ENCODE measurements at regions not wholly inside any gene's neighbourhood (a gene's known extent, or its start where the extent isn't known, plus 50 kb on each side); places are given as distances from the start of the nearest gene placed in this dataset.
"Not testable (repeated sequence)": the region's sequence is repeated elsewhere in the genome, so short reads cannot be mapped to it uniquely, and the experiment has no call there.

DNA sequence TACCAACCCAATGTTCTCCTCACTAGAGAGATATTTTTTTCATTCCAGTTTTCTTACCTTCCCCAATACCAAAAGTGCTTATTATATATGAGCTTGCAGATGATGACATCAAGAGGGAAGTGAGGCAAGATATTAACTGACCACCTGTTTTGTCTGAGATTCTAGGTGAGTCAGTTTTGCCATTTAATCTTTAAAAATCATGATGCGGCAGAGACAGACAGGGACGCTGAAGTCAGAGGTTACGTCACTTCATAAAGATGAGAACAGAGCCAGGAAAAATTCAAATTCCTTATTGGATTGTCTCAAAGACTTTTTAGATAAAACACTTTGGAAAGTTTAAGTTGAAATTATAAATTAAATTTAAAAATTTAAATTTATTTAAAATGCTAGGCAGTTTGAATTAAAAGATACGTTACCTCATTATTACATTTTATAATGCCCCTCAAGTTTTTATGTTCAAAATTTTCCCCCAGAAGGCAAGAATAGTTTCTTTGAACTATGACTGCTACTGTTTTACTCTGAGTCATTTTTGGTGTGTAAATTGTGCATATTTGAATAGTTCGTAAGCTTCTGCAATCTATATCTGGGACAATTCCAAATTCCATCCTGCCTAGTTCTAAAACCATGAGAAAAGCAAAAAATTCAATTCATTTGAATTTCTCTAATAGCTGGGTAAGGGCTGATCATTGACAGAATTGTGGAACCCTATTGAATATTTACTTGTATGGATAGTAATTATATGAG lies 839.6 kb upstream of the GOT2 start:
- DNase-seq = no peak

DNA sequence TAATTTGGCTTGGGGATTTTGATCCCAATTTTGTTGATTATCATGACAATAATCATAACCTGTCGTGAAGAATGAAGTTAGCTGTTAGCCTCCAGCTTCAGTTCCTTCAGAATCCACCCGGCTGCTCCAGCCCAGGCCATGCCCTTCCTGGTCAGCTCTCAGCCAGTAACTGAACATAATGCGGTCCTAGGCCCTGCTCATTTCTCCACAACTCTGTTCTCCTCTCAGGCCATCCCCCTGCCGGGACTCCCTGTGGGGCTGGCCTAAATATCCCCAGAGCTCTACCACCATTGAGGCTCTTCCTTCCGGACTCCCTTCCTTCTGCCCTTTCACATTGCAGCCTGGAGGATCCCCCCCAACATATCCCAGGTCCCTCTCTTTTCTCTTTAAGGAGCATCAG lies 833.4 kb upstream of the GOT2 start:
- no peak for DNase-seq

DNA sequence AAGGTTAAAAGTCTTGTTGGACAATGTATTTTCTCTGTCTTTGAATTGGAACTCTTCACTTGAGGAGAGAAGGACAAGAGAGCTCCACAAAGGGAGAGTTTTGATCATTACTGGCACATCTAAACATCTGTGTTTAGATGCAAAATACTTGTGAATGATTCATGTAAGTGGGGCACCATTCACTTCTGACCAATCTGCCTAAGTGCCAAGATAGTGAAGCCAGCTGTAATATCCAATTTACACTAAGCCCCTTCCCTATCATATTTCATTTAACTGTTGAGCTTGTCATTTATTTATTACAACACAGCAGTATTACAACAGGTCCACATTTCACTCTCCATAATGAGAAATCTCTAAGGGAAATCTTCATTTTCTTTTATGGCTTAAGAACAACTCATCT lies 832.3 kb upstream of the GOT2 start:
- DNase-seq = no peak

DNA sequence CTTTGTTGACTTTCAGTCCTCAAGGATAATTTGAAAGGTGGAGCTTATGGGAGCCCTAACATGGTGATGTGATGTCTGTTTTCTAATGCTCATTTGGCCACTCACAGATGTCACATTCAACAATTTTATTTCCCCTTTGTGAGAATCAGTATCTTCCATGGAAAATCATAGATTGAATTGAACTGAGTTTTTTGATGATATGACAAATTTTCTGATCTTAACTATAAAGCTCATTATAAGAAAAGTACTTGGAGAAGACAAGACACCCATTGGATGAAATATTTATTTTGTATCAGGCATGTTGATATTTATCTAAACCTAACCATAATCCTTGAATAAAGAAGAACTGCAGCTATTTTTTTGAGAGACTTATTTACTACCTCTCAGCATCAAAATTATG lies 824.6 kb upstream of the GOT2 start:
- no peak for DNase-seq

DNA sequence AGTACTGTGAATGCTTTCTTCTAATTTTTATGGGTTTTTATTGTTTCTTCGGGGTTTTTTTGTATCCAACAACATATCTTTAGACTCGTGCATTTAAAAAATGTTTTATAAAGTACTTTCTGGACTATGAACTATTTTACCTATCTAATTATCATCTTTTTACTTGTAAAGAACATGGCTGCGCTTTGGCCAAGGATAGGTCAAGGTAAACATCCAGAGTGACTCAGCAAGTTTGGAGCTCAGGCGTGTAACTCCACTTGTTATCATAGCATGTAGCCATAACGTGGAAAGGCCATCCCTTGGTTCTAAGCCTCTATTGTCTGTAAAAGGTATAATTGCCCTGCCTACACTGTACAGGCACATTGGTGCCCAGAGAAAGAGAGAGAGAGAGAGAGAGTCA lies 818.0 kb upstream of the GOT2 start:
- no peak for DNase-seq

DNA sequence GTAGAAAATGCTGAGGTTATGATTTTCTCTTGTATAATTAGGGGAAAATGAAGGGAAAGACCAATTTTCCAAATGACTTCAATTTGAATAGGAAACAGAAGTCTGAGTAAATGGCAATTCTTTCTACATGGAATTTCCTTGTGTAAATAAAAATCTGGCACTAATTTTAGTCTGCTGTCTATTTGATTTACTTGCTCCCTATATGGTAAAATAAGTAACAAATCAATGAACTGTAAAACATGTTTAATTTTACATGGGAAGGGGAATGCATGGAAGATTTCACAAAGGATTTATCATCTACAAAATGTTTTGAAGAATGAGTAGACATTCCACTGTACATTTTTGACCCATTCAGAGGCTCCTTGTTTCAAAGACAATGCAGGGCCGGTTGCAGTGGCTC lies 811.6 kb upstream of the GOT2 start:
- no peak for DNase-seq

DNA sequence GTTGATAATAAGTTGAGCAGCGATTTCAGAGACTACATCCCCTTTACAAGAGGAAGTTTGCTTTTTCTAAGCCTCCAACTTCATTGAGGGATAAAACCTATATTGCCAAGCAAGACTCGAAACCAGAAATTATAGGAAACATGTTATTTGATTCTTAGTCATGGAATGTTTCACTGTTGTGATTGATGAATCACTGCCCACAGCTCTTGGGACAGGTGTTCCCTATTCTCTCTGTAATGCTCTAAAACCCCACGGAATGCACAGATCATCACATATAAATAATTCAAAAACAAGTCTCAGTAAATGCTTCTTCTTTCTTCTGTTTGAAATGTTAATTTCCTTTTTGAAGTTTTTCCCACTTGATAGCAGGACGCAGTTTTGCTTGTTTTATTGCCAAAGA lies 809.5 kb upstream of the GOT2 start:
- DNase-seq = no peak

DNA sequence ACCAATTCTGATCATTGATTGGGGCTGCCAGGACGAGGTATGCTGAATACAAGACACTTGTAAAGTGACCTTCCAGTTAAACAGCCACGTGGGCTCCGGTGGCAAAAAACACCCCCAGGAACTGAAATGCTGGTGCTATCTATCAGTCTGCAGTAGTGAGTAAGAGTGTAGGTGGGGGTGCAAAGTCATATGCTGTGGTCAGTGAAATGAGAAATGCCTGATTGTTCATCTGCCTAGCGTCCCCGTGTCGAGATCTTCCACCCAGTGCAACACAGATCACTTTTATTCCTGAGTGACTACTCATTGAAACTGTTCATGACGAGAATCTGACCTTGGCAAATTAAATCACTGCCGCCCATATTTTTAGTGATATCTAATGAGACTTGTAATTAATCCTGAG lies 806.5 kb upstream of the GOT2 start:
- DNase-seq = no peak

DNA sequence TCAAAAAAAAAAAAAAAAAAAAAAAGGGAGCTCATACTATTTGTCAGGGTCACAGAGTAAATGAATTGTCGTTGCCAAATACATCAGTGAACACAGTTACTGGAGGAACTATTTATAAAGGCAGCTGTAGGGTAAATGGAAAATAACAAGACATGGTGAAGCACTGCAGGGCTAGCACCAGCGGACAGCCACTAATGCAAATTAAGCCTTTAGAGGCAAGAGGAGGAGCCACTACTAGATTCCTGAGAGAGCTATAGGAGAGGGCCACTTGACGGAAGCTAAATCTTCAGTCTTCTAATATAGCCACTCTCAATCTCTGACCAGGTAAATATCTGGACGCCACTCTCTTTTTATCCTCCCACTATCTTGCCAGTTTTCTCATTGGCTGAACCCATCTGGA lies 801.2 kb upstream of the GOT2 start:
- no peak for DNase-seq

DNA sequence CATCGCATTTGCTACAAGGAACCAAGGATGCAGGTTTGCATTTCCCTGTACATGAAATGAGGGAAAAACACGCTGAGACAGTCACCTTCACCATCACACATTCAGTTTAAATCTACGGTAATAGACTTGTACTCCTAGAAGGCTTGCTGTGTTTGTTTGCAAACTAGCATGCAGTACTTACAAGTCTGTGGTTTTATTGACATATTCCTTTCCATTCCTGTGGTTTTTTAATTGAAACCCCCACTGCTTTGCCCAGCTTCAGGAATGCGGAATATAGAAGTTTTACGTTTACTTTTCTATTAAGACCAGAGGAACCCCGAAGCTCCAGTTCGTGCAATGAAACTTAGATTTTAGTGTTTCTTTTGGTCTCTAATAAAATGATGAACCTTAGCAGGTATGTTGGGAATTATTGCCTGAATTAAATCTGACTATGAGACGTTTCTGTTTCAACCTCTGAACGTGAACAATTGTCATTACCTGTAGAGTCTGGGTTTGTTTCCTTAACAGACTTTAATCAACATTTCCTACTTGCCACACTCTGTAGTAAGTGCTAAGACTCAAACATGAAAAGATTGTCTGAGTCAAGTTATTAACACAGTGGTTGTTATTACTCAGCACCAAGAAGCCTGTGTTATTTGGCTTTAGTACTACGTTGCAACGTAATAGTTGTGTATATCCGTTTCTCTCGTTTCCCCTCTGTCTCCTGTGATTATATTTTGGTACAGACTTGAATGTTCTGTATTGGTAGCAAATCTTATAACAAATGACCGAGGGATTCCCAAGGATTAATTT lies 793.3 kb upstream of the GOT2 start:
- DNase-seq = no peak

DNA sequence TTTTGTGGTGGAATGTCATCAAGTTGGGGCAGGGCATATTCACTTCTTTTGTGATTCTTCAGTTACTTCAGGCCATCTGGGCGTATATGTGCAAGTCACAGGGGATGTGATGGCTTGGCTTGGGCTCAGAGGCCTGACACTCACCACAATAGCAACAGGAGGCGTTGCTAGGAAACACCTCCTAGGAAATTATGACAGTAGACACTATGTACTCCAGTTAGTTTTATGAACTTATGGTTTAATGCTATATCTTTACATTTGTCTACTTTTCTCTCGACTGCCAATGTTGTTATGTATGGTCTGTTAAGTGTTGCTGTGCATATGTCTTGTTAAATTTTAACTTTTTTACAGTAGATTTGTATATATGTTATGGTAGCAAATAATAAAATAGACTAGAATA lies 788.7 kb upstream of the GOT2 start:
- DNase-seq = no peak

DNA sequence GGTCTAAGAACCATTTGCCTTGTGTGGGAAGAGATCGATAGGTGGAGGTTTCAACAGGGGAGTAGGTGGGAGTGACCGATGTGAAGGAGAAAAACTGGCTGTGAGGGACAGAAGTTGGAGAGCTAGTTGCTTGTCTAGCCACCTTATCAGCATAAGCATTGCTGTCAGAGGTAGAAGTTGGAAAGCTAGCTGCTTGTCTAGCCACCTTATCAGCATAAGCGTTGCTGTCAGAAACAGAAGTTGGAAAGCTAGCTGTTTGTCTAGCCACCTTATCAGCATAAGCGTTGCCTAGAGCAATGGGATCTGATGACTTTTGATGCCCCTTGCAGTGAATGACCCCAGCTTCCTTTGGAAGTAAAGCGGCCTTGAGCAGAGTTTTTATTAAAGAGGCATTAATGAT lies 784.6 kb upstream of the GOT2 start:
- DNase-seq = not testable (repeated sequence)

DNA sequence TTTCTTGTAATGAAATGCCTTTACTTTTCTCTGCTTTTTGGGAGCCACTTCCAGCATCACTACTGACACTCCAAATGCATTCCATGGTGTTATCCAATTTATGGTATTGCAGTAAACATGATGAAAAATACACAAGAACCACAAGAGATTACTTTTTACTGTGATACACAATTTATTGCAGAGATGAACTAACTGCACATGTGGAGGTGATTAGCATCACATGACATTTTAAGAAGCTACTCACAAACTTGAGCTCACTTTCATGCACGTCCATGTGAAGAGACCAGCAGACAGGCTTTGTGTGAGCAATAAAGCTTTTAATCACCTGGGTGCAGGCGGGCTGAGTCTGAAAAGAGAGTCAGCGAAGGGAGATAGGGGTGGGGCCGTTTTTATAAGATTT lies 780.5 kb upstream of the GOT2 start:
- DNase-seq = no peak

DNA sequence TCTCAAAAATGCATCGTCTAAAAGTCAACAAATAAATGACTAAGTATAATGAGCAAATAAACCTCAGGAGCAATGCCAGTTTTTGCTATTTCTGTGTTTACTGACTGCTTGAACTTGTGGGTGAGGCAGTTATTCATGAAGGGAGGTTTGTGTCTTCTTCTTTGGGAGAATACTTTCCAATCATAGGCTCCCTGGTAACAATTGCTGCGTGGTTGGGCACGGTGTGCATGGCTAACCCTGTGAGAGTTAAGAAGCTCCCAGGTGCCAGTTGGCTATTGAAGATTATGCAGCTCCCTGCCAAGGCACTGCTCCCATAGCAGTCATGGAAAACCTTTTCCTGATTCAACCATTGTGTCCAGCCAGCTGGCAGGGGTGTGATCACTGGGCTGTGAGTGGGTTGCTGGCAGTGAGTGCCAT lies 775.9 kb upstream of the GOT2 start:
- no peak for DNase-seq

DNA sequence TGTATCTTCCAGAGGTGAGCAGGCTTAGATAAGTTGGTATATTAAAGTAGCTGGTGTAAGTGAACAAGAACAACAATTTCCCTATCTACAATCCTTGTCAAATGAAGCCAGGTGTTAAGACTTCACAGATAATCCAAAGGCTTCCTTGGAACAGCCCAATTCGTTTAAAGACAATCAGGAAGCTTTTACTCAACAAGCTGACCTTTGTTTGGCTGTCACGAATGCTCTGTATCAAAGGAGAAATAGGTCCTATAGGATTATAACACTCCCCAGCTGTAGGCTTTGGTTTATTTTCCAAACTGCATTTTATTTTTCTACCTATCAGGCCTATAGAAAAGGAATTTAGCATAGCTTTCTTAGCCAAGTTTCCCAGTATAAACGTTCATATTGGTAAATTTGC lies 766.5 kb upstream of the GOT2 start:
- no peak for DNase-seq

DNA sequence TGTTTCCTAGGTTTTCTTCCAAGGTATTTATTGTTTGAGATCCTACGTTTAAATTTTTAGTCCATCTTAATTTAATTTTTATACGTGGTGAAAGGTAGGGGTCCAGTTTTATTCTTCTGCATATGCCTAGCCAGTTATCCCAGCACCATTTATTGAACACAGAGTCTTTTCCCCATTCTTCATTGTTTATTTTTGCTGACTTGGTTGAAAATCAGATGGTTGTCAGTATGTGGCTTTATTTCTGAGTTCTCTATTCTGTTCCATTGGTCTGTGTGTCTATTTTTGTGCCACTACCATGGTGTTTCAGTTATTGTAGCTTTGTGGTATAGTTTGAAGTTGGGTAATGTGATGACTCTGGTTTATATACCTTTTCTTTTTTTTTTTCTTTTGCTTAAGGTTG lies 753.0 kb upstream of the GOT2 start:
- DNase-seq = no peak

DNA sequence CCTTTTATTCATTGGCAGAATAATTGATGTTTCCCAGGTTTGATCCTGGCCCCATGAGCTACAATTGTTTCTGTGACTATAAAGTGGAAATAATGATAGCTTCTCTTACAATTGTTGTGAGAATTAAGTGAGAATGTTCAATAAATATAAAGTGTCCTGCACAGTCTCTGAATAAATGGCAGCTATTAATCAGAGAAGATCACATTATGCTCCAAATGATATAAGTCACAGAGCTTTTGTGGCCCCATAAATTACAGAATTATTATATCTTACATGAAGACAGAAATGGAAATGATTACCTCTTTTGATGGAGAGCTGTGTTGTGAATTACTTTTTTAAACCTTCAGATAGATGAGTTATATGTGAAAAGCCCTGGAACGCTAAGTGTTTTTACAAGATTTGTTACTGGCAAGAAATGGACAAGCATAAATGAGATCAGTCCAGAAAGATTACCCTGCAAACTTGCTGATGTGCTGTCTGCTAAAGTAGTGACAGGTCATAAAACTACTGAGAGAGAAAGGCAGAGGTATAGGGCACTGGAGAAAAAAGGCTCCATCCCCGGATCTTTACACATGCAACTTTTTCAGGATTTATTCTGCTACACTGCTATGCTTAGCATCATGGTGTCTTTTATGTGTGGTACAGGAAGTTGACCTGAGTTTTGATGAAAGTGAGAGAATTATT lies 750.9 kb upstream of the GOT2 start:
- DNase-seq = no peak

DNA sequence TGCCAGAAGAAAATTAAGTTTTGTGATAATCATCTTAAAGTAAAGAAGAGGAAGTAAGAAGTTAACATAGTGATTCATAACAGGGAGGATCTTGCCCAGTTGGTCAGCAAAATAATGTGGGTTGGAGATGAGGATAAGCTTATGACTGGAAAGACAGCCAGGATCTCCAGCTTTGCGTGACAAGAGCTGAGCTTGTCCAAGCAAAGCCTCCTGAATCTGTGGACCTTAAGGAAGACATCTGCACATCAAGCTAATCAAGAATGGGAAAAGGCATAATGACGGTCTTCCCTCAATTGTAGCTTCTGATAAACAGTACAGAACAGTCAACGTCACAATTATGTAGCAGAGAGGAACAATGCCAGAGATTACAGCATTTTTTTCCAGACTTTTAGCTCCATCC lies 744.7 kb upstream of the GOT2 start:
- DNase-seq = no peak

DNA sequence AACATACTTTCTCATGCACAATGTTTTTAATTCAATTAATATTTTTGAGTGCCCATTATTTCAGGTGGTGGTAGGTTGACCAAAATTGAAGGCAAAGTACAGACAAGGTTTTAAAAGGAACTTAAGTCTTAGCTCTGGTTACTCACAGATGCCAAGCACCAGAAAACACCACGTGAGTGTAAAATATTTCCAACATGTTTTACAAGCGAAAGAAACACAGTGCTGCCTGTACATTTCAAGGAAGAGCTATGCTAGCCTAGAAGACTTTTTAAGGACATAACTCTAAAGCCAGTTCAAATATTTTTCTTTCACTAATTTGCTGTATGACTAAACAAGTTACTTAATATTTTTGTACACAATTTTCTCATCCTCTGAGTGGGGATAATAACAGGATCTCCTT lies 736.4 kb upstream of the GOT2 start:
- DNase-seq = no peak

DNA sequence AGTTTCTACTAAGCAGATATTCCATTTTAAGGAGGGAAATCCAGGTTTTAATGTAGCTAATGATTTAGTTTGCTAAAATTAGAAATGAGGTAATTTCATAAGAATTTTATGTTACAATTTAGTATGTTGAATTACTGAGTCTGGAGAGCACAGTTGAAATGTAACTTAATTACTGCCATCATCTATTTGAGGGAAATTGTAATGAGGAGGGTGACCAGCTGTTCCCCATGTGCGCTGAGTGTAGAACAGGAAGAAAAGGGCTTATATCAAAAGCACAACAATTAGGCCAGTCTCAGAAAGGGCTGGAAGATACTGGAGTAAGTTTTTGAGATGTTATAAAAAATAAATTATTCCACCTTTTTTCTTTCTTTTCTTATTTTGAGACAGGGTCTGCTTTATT lies 735.1 kb upstream of the GOT2 start:
- no peak for DNase-seq

DNA sequence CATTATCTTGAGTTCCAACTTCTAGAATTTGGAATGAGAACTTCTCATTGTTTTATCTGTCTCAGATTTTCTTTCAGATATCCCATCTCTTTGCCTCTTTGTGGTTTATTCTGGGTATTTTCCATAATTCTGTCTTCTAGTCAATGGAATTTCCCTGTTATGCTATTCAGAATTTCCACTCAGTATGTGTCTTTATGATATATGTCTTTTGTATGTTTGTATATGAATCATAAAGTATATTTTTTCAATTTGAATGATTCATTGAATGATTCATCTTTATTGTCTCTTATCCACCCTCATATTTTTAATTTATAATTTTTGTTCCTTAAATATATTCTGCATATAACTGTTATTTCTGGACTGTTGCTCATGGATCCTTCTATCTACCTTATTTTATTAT lies 729.7 kb upstream of the GOT2 start:
- no peak for DNase-seq

DNA sequence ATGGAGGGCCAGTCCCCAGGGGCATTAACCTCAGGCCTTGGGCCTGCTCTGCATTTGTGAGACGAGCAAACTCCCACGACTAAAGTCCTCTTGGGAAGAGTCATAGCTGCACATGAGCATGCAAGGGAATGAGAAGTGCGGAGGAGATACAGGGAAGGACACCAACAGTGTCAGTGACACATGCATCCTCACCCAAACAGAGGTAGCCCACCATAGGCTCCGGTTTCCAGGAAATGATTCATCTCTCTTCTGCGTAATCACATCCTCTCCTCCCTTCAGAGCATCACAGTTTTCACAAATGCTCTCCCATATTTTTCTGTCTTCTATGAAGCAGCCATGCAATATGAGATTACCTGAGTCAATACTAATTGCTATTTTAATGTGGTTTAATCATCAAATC lies 725.7 kb upstream of the GOT2 start:
- no peak for DNase-seq

DNA sequence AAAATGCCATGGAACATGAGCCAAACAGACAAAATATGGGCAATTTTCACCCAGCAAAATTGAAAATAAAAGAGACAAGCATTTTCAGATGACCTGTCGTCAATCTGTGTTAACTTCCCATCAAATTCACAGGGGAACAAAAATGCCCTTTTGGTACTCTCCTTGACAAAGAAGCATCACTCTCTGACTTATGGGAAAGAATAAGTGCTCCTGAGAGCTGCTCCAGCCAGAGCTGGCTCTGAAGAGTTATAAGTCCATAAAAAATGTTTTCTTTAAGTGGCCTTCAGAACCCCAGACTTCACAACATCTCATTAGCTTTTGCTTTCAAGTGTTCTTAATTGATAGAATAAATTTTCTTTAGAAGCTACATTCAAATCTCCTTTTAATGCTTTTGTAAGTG lies 721.4 kb upstream of the GOT2 start:
- DNase-seq = no peak

DNA sequence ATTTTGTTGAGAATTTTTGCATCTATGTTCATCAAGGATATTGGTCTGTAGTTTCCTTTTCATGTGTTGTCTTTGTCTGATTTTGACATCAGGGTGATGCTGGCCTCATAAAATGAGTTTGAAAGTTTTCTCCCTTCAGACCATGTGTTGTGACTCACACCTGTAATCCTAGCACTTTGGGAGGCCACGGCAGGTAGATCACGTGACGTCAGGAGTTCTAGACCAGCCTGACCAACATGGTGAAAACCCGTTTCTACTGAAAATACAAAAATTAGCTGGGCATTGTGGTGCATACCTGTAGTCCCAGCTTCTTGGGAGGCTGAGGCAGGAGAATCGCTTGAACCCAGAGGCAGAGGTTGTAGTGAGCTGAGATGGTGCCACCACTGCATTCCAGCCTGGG lies 716.4 kb upstream of the GOT2 start:
- not testable (repeated sequence) for DNase-seq

Measured in RPMI8226 (cell line).